HepG2 (cell line): ENCODE measurements at regions not wholly inside any gene's neighbourhood (a gene's known extent, or its start where the extent isn't known, plus 50 kb on each side); places are given as distances from the start of the nearest gene placed in this dataset.

Source experiments
- ATAC-seq: fragments of 200-7000 bp; cut with Tn5 transposase; 3 replicates; pipeline ENCODE4 v1.9.1; 2020; ENCODE audit warnings: mild to moderate bottlenecking, moderate library complexity
- BruUV-seq: library from RNA; stranded (reverse); fragments of 400-500 nt; replicated peaks from 2 replicates; lab custom pipeline; 2021; lab: Mats Ljungman, UMichigan
- CTCF ChIA-PET: fragments of 300-600 bp; formaldehyde crosslinking; extraction: SDS; loops from one replicate; lab custom pipeline; 2021; ENCODE audit warnings: low total read pairs, inconsistent platforms, low intra/inter-chr PET ratio; lab: Yijun Ruan, JAX
- POLR2A ChIA-PET: fragments of 350-600 bp; sonication (Branson Sonifier 250); formaldehyde crosslinking; loops from one replicate; lab custom pipeline; 2020; ENCODE audit warnings: antibody characterized with exemption, inconsistent platforms; lab: Yijun Ruan, JAX
- DNase-seq: peaks from one replicate; pipeline ENCODE4 v3.0.0-alpha.2; 2015; ENCODE audit warnings: low spot score
- FAIRE-seq: peaks from 3 replicates; lab custom pipeline; 2011; peaks lifted over from hg19 to GRCh38; lab: Jason Lieb, UNC
- H2AFZ ChIP-seq: one replicate; pipeline ENCODE4 v1.6.1; 2011; ENCODE audit warnings: low read length, inconsistent platforms
- H3K27ac ChIP-seq: fragments of 300-600 bp; 3 replicates; pipeline ENCODE4 v1.8.0; 2011; ENCODE audit warnings: mixed run types, mild to moderate bottlenecking, mixed read lengths, low read length, inconsistent platforms; ENCODE audit not compliant: insufficient read depth; ENCODE audit errors: extremely low read length
- H3K27me3 ChIP-seq, 2 experiments: fragments of 200-600 bp in 1 of 2; 2 replicates in 1 of 2; 3 replicates in 1 of 2; pipeline versions ENCODE4 v1.6.0 to v1.8.0; 2011; ENCODE audit warnings: low read length in 2 of 2, mild to moderate bottlenecking in 2 of 2, moderate library complexity in 2 of 2, inconsistent platforms in 1 of 2; ENCODE audit not compliant: insufficient read depth in 2 of 2, control insufficient read depth in 1 of 2
- H3K36me3 ChIP-seq, 2 experiments: fragments of 200-600 bp in 1 of 2; replicated peaks in 1 of 2; 2 replicates in 1 of 2; 3 replicates in 1 of 2; pipeline versions ENCODE4 v1.5.1 to v1.8.0; 2011; ENCODE audit warnings: low read length in 2 of 2, inconsistent platforms in 1 of 2; ENCODE audit not compliant: insufficient read depth in 2 of 2, control insufficient read depth in 1 of 2
- H3K4me1 ChIP-seq: 2 replicates; pipeline ENCODE4 v1.5.1; 2012; ENCODE audit warnings: low read length, inconsistent platforms; ENCODE audit not compliant: insufficient read depth
- H3K4me2 ChIP-seq: 2 replicates; pipeline ENCODE4 v1.6.0; 2011; ENCODE audit warnings: low read depth, low read length, inconsistent platforms
- H3K4me3 ChIP-seq, 3 experiments: fragments of 200-600 bp in 1 of 3; sonication (generic), shearing (Covaris generic) in 1 of 3; replicated peaks in 1 of 3; 2 replicates each; pipeline ENCODE4 v1.5.1; 2011 to 2016; ENCODE audit warnings: low read length in 3 of 3, inconsistent platforms in 2 of 3, low read depth in 2 of 3, mild to moderate bottlenecking in 2 of 3, control low read depth in 1 of 3, mixed read lengths in 1 of 3; ENCODE audit not compliant: insufficient read depth in 1 of 3
- H3K79me2 ChIP-seq: one replicate; pipeline ENCODE4 v1.6.1; 2011; ENCODE audit warnings: low read length, inconsistent platforms; ENCODE audit not compliant: insufficient read depth
- H3K9ac ChIP-seq: 2 replicates; pipeline ENCODE4 v1.6.0; 2011; ENCODE audit warnings: mild to moderate bottlenecking, low read depth, low read length, inconsistent platforms; ENCODE audit not compliant: insufficient read depth
- H3K9me3 ChIP-seq: 2 replicates; pipeline ENCODE4 v1.5.1; 2012; ENCODE audit warnings: mild to moderate bottlenecking, low read length
- H4K20me1 ChIP-seq: 2 replicates; pipeline ENCODE4 v1.6.0; 2011; ENCODE audit warnings: inconsistent platforms, mild to moderate bottlenecking, low read length, moderate library complexity; ENCODE audit not compliant: insufficient read depth
- ELK4 ChIP-seq: sonication (generic); formaldehyde crosslinking; IDR thresholded peaks from 2 replicates; pipeline ENCODE4 v1.9.0; 2021; ENCODE audit warnings: missing genetic modification reagents, borderline replicate concordance
- NR2F1 ChIP-seq, 2 experiments: fragments of 450-650 bp in 1 of 2; formaldehyde crosslinking in 1 of 2; IDR thresholded peaks; 2 replicates each; pipeline versions ENCODE4 v1.5.0 to v1.6.1; 2016 to 2020; ENCODE audit warnings: mild to moderate bottlenecking in 1 of 2, missing compliant biosample characterization in 1 of 2, missing genetic modification reagents in 1 of 2, moderate library complexity in 1 of 2
- SPEN ChIP-seq: sonication (generic); formaldehyde crosslinking; IDR thresholded peaks from 2 replicates; pipeline ENCODE4 v1.5.1; 2020; ENCODE audit warnings: low read depth, mild to moderate bottlenecking, missing genetic modification reagents
- ZNF513 ChIP-seq: sonication (generic); formaldehyde crosslinking; conservative IDR thresholded peaks from 2 replicates; pipeline ENCODE4 v1.5.0; 2020; ENCODE audit warnings: missing genetic modification reagents
- WGBS: methylation state at CpG from one replicate; pipeline ENCODE4 v1.1.6; 2017; ENCODE audit warnings: low lambda C conversion rate; 5-methylcytosine and 5-hydroxymethylcytosine counted together
- in situ Hi-C: cut with HindIII; loops from 2 replicates; pipeline ENCODE4 v1.10.0; 2017; ENCODE audit warnings: low pct_unique_long_range_greater_than_20kb; ENCODE audit not compliant: extremely low pct_ligation_motif_present
- intact Hi-C: fragments of 100-400 bp; cut with micrococcal nuclease; formaldehyde crosslinking; loops from one replicate; pipeline ENCODE4 v1.10.0; 2022; ENCODE audit not compliant: unreplicated experiment
- TF ChIP-seq, protein P1 (sequence below): sonication (generic); formaldehyde crosslinking; IDR thresholded peaks from 2 replicates; pipeline ENCODE4 v1.9.0; 2021; ENCODE audit warnings: mild to moderate bottlenecking, missing genetic modification reagents

DNA sequence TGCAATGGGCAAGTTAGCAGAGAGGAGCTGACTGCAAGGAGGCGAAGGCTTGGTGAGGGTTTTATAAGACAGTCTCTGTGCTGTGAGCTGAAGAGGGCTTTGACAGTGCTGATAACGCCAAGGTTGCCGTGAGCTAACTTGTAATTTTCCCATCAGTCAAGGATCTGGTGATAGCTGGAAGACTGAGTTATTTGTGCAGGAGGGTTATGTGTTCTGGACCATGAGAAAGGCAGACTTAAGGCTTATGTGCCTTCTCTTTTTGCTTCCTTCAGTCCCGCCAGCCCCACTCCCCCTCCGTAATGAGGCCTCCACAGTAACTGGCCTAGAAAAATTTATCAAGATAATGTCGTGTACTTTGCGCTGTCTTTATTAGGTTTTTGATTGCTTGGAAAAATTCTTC, 94.6 kb downstream of the RTP5 start:
- ChIA-PET CTCF (no interaction called here), POLR2A (no interaction called here)
- DNase-seq (no peak), FAIRE-seq (no peak), ATAC-seq (no peak)
- in situ Hi-C loops, result no loop called here
- Histone ChIP-seq H3K27ac (no peak overlapping the region), H3K36me3 (no peaks in the 10 kb centered on the region), H3K79me2 (no peaks in the 10 kb centered on the region), H3K4me3 (no peak overlapping the region), H3K4me1 (peaks cover 14% of the 10 kb centered on the region), H2AFZ (no peak overlapping the region), H3K9me3 (no peaks in the 10 kb centered on the region), H4K20me1 (no peaks in the 10 kb centered on the region), H3K4me2 (no peak overlapping the region), H3K9ac (no peak overlapping the region), H3K27me3 (peaks cover 5 to 32% of the 10 kb centered on the region in 2 experiments; a peak in 4 of 5 replicates)
- intact Hi-C loops, result no loop called here
- BruUV-seq, result no TSS peak
- 68% methylated on average over 7 of the region's 7 CpGs for WGBS
- no peak for TF ChIP-seq ZNF513 (CRISPR knock-in tag)
- TF ChIP-seq ELK4 (CRISPR knock-in tag), result no peak
- TF ChIP-seq SPEN (CRISPR knock-in tag), result no peak
- TF ChIP-seq NR2F1 (CRISPR knock-in tag; IDR thresholded peaks at IDR 0.05), result no peak
- TF ChIP-seq, protein P1, sequence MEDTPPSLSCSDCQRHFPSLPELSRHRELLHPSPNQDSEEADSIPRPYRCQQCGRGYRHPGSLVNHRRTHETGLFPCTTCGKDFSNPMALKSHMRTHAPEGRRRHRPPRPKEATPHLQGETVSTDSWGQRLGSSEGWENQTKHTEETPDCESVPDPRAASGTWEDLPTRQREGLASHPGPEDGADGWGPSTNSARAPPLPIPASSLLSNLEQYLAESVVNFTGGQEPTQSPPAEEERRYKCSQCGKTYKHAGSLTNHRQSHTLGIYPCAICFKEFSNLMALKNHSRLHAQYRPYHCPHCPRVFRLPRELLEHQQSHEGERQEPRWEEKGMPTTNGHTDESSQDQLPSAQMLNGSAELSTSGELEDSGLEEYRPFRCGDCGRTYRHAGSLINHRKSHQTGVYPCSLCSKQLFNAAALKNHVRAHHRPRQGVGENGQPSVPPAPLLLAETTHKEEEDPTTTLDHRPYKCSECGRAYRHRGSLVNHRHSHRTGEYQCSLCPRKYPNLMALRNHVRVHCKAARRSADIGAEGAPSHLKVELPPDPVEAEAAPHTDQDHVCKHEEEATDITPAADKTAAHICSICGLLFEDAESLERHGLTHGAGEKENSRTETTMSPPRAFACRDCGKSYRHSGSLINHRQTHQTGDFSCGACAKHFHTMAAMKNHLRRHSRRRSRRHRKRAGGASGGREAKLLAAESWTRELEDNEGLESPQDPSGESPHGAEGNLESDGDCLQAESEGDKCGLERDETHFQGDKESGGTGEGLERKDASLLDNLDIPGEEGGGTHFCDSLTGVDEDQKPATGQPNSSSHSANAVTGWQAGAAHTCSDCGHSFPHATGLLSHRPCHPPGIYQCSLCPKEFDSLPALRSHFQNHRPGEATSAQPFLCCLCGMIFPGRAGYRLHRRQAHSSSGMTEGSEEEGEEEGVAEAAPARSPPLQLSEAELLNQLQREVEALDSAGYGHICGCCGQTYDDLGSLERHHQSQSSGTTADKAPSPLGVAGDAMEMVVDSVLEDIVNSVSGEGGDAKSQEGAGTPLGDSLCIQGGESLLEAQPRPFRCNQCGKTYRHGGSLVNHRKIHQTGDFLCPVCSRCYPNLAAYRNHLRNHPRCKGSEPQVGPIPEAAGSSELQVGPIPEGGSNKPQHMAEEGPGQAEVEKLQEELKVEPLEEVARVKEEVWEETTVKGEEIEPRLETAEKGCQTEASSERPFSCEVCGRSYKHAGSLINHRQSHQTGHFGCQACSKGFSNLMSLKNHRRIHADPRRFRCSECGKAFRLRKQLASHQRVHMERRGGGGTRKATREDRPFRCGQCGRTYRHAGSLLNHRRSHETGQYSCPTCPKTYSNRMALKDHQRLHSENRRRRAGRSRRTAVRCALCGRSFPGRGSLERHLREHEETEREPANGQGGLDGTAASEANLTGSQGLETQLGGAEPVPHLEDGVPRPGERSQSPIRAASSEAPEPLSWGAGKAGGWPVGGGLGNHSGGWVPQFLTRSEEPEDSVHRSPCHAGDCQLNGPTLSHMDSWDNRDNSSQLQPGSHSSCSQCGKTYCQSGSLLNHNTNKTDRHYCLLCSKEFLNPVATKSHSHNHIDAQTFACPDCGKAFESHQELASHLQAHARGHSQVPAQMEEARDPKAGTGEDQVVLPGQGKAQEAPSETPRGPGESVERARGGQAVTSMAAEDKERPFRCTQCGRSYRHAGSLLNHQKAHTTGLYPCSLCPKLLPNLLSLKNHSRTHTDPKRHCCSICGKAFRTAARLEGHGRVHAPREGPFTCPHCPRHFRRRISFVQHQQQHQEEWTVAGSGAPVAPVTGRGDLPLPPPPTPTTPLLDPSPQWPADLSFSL (CRISPR knock-in tag), result no peak
